ENCODE measurements at regions not wholly inside any gene's neighbourhood (a gene's known extent, or its start where the extent isn't known, plus 50 kb on each side); places are given as distances from the start of the nearest gene placed in this dataset.

GRCh38 chr12:24617471-24617870 is 331.4 kb downstream of the BCAT1 start:
- H3K4me3 ChIP-seq (ENCODE audit: control extremely low read depth in 1 of 5, extremely low read depth in 1 of 5, insufficient read depth in 1 of 5, low read depth in 2 of 5, low read length in 4 of 5): no peak overlapping the region
- H3K4me1 ChIP-seq (ENCODE audit: control insufficient read depth in 2 of 2, insufficient read depth in 2 of 2, low read length in 2 of 2): no peaks in the 10 kb centered on the region
- no peak overlapping the region for H3K9ac ChIP-seq (ENCODE audit: low read length)
- no peaks in the 10 kb centered on the region for H3K79me2 ChIP-seq (ENCODE audit: control insufficient read depth, insufficient read depth, low read length)
- no peaks in the 10 kb centered on the region for H3K4me1 Mint-ChIP-seq
- no peak overlapping the region for H3K27ac ChIP-seq (ENCODE audit: low read length in 2 of 2)
- DNase-seq (no peak), ATAC-seq (ENCODE audit: low read depth) (no peak)
- H3K27ac Mint-ChIP-seq: no peak overlapping the region
- no peak overlapping the region for H3K4me2 ChIP-seq (replicated peaks; ENCODE audit: low read depth, low read length, poor library complexity, severe bottlenecking)
- WGBS (ENCODE audit: insufficient coverage): 67% methylated on average over 2 of the region's 5 CpGs
- no peaks in the 10 kb centered on the region for H3K27me3 Mint-ChIP-seq
- ChIA-PET CTCF (no interaction called here), POLR2A (no interaction called here)
- intact Hi-C loops (cut with micrococcal nuclease): no loop called here
- no peaks in the 10 kb centered on the region for H3K9me3 Mint-ChIP-seq (ENCODE audit: insufficient read depth)
- H3K27me3 ChIP-seq (replicated peaks in 1 of 4; ENCODE audit: control extremely low read depth in 1 of 4, control insufficient read depth in 3 of 4, insufficient read depth in 4 of 4, low read length in 3 of 4): no peaks in the 10 kb centered on the region
- H3K9me3 ChIP-seq (ENCODE audit: control extremely low read depth in 1 of 3, control insufficient read depth in 2 of 3, insufficient read depth in 1 of 3, low read length in 2 of 3): peaks cover 0 to 2% (median 0%) of the 10 kb centered on the region in 3 donors
- H3K4me3 Mint-ChIP-seq: no peak overlapping the region
- no peaks in the 10 kb centered on the region for H3K36me3 ChIP-seq (replicated peaks in 1 of 2; ENCODE audit: control extremely low read depth in 1 of 2, control insufficient read depth in 1 of 2, extremely low read depth in 1 of 2, insufficient read depth in 2 of 2, low read length in 1 of 2)
- no peaks in the 10 kb centered on the region for H4K20me1 ChIP-seq (ENCODE audit: control insufficient read depth, insufficient read depth, low read length, poor library complexity, severe bottlenecking)
- no peak overlapping the region for H2AFZ ChIP-seq (ENCODE audit: insufficient read depth, low read depth, low read length, poor library complexity, severe bottlenecking)
- TF ChIP-seq CTCF (IDR thresholded peaks at IDR 0.05) (no peak), EZH2 (IDR thresholded peaks at IDR 0.05; ENCODE audit: borderline replicate concordance, insufficient read depth, low read depth, low read length, poor library complexity, severe bottlenecking) (no peak)

DNA sequence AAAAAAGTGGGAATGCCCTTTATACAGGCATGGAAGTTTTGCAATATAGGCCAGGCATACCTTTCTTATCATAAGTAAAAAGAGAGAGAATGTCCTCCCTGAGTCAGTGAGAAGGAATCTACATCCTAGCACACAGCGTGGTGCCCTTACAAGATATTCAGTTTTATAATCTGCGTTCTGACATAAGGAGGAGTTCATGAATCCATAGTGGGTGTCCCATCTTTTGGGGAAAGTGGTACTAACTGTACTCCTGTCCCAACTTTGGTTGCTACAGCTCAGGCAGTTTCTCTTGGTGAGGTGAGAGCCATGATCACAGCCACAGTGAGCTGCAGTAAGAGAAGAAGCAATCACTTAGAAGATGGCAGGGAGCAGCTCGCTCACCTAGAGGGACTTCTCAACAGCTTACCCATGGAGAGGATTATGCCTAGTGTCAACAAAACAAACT is 332.9 kb downstream of the BCAT1 start:
- Mint-ChIP-seq H3K27ac (no peak overlapping the region), H3K27me3 (no peaks in the 10 kb centered on the region), H3K9me3 (ENCODE audit: insufficient read depth) (no peaks in the 10 kb centered on the region), H3K4me1 (no peaks in the 10 kb centered on the region), H3K4me3 (no peak overlapping the region)
- ATAC-seq (ENCODE audit: low read depth): no peak
- Histone ChIP-seq H3K9me3 (ENCODE audit: control extremely low read depth in 1 of 3, control insufficient read depth in 2 of 3, insufficient read depth in 1 of 3, low read length in 2 of 3) (peaks cover 0 to 4% (median 0%) of the 10 kb centered on the region in 3 donors), H3K4me2 (replicated peaks; ENCODE audit: low read depth, low read length, poor library complexity, severe bottlenecking) (no peak overlapping the region), H4K20me1 (ENCODE audit: control insufficient read depth, insufficient read depth, low read length, poor library complexity, severe bottlenecking) (no peaks in the 10 kb centered on the region), H3K9ac (ENCODE audit: low read length) (no peak overlapping the region), H3K4me3 (ENCODE audit: control extremely low read depth in 1 of 5, extremely low read depth in 1 of 5, insufficient read depth in 1 of 5, low read depth in 2 of 5, low read length in 4 of 5) (no peak overlapping the region), H2AFZ (ENCODE audit: insufficient read depth, low read depth, low read length, poor library complexity, severe bottlenecking) (no peak overlapping the region), H3K27ac (ENCODE audit: low read length in 2 of 2) (no peak overlapping the region), H3K27me3 (replicated peaks in 1 of 4; ENCODE audit: control extremely low read depth in 1 of 4, control insufficient read depth in 3 of 4, insufficient read depth in 4 of 4, low read length in 3 of 4) (no peaks in the 10 kb centered on the region), H3K4me1 (ENCODE audit: control insufficient read depth in 2 of 2, insufficient read depth in 2 of 2, low read length in 2 of 2) (no peaks in the 10 kb centered on the region), H3K79me2 (ENCODE audit: control insufficient read depth, insufficient read depth, low read length) (no peaks in the 10 kb centered on the region), H3K36me3 (replicated peaks in 1 of 2; ENCODE audit: control extremely low read depth in 1 of 2, control insufficient read depth in 1 of 2, extremely low read depth in 1 of 2, insufficient read depth in 2 of 2, low read length in 1 of 2) (no peaks in the 10 kb centered on the region)
- ChIA-PET POLR2A (no interaction called here), CTCF (no interaction called here)
- intact Hi-C loops (cut with micrococcal nuclease): no loop called here
- TF ChIP-seq CTCF (IDR thresholded peaks at IDR 0.05) (no peak), EZH2 (IDR thresholded peaks at IDR 0.05; ENCODE audit: borderline replicate concordance, insufficient read depth, low read depth, low read length, poor library complexity, severe bottlenecking) (no peak)
- no peak for DNase-seq
- 96% methylated on average over 2 of the region's 3 CpGs for WGBS (ENCODE audit: insufficient coverage)
